ENCODE measurements at regions not wholly inside any gene's neighbourhood (a gene's known extent, or its start where the extent isn't known, plus 50 kb on each side); places are given as distances from the start of the nearest gene placed in this dataset.

- TF ChIP-seq CTCF (IDR thresholded peaks at IDR 0.05), result no peak
- no peak for TF ChIP-seq POLR2A (IDR thresholded peaks at IDR 0.05)
These were observed 257.8 kb upstream of the CCDC196 start for GRCh38 chr14:66228267-66228970.
